PC-9 (cell line): ENCODE measurements at regions not wholly inside any gene's neighbourhood (a gene's known extent, or its start where the extent isn't known, plus 50 kb on each side); places are given as distances from the start of the nearest gene placed in this dataset.

ENCODE experiments used
- BruUV-seq: library from RNA; stranded (reverse); fragments of 400-500 nt; replicated peaks from 2 replicates; lab custom pipeline; 2021; lab: Mats Ljungman, UMichigan
- CTCF ChIA-PET: fragments of 300-600 bp; sonication (Branson Sonifier 250); formaldehyde crosslinking; loops from one replicate; lab custom pipeline; 2022; ENCODE audit warnings: antibody characterized with exemption; lab: Charles Lee
- POLR2A ChIA-PET: fragments of 300-600 bp; sonication (Branson Sonifier 250); formaldehyde crosslinking; loops from one replicate; lab custom pipeline; 2022; ENCODE audit warnings: antibody characterized with exemption; ENCODE audit not compliant: unreplicated experiment; lab: Charles Lee
- DNase-seq, 2 experiments: peaks; one replicate each; pipeline versions ENCODE4 v3.0.0 to v3.0.0-alpha.2; 2015 to 2022; ENCODE audit warnings: mixed read lengths in 1 of 2
- H2AFZ ChIP-seq: fragments of 200-600 bp; sonication (generic); 2 replicates; pipeline ENCODE4 v1.8.1; 2017; ENCODE audit warnings: antibody characterized with exemption
- H3F3A ChIP-seq: fragments of 200-600 bp; sonication (generic); 2 replicates; pipeline ENCODE4 v1.8.1; 2017; ENCODE audit warnings: antibody characterized with exemption, mild to moderate bottlenecking, low read depth; ENCODE audit not compliant: insufficient read depth
- H3K27ac ChIP-seq: fragments of 200-600 bp; sonication (generic); 2 replicates; pipeline ENCODE4 v1.6.1; 2016; ENCODE audit warnings: mixed run types
- H3K27me3 ChIP-seq: fragments of 200-600 bp; sonication (generic); 2 replicates; pipeline ENCODE4 v1.6.1; 2016; ENCODE audit warnings: low read depth, mixed run types; ENCODE audit not compliant: insufficient read depth
- H3K36me3 ChIP-seq: fragments of 200-600 bp; sonication (generic); 2 replicates; pipeline ENCODE4 v1.6.1; 2016; ENCODE audit warnings: low read depth, mixed run types
- H3K4me1 ChIP-seq: fragments of 200-600 bp; sonication (generic); replicated peaks from 2 replicates; pipeline ENCODE4 v1.6.1; 2016; ENCODE audit warnings: mixed run types; ENCODE audit not compliant: insufficient read depth
- H3K4me2 ChIP-seq: fragments of 200-600 bp; sonication (generic); 2 replicates; pipeline ENCODE4 v1.6.1; 2017; ENCODE audit warnings: mixed run types
- H3K4me3 ChIP-seq: fragments of 200-600 bp; sonication (generic); 2 replicates; pipeline ENCODE4 v1.6.1; 2016; ENCODE audit warnings: mixed run types
- H3K79me2 ChIP-seq: fragments of 200-600 bp; sonication (generic); 2 replicates; pipeline ENCODE4 v1.6.1; 2017; ENCODE audit warnings: low read depth, mixed run types
- H3K9me2 ChIP-seq: fragments of 200-600 bp; sonication (generic); 2 replicates; pipeline ENCODE4 v1.8.1; 2017; ENCODE audit warnings: mild to moderate bottlenecking; ENCODE audit not compliant: insufficient read depth
- H3K9me3 ChIP-seq: fragments of 200-600 bp; sonication (generic); 2 replicates; pipeline ENCODE4 v1.8.1; 2016; ENCODE audit warnings: low read depth; ENCODE audit not compliant: insufficient read depth
- H4K20me1 ChIP-seq: fragments of 200-600 bp; sonication (generic); 2 replicates; pipeline ENCODE4 v1.8.1; 2017; ENCODE audit not compliant: insufficient read depth
- CTCF ChIP-seq: fragments of 200-600 bp; sonication (generic); conservative IDR thresholded peaks from 2 replicates; pipeline ENCODE4 v1.6.1; 2017; ENCODE audit warnings: mixed run types, antibody characterized with exemption, mild to moderate bottlenecking, moderate library complexity
- EZH2 ChIP-seq: fragments of 200-600 bp; sonication (generic); IDR thresholded peaks from 2 replicates; pipeline ENCODE4 v1.8.0; 2017; ENCODE audit warnings: antibody characterized with exemption, low read depth
- intact Hi-C: fragments of 100-400 bp; cut with micrococcal nuclease; formaldehyde crosslinking; loops from one replicate; pipeline ENCODE4 v1.10.0; 2022; ENCODE audit not compliant: unreplicated experiment

GRCh38 chr12:24707334-24707733 is 241.6 kb downstream of the BCAT1 start:
- no peak for TF ChIP-seq CTCF
- no peak for DNase-seq
- H3K9me3 ChIP-seq: no peaks in the 10 kb centered on the region
- no peaks in the 10 kb centered on the region for H3K79me2 ChIP-seq
- no peaks in the 10 kb centered on the region for H3F3A ChIP-seq
- H3K4me2 ChIP-seq: no peak overlapping the region
- H3K9me2 ChIP-seq: no peaks in the 10 kb centered on the region
- no peak overlapping the region for H2AFZ ChIP-seq
- CTCF ChIA-PET: no interaction called here
- intact Hi-C loops: no loop called here
- H3K27ac ChIP-seq: no peak overlapping the region
- no peaks in the 10 kb centered on the region for H4K20me1 ChIP-seq
- H3K4me3 ChIP-seq: no peak overlapping the region
- BruUV-seq: no TSS peak
- H3K4me1 ChIP-seq: no peaks in the 10 kb centered on the region
- no peaks in the 10 kb centered on the region for H3K36me3 ChIP-seq
- POLR2A ChIA-PET: no interaction called here
- H3K27me3 ChIP-seq: 0 out of 2 replicates have a peak, but pooled peaks cover 8% of the 10 kb centered on the region

GRCh38 chr12:24705741-24706358 is 243.1 kb downstream of the BCAT1 start:
- Histone ChIP-seq H3K36me3 (no peaks in the 10 kb centered on the region), H3K4me1 (no peaks in the 10 kb centered on the region), H3K4me2 (no peak overlapping the region), H3K79me2 (no peaks in the 10 kb centered on the region), H2AFZ (no peak overlapping the region), H3K27ac (no peak overlapping the region), H3F3A (no peaks in the 10 kb centered on the region), H3K9me2 (no peaks in the 10 kb centered on the region), H3K9me3 (no peaks in the 10 kb centered on the region), H4K20me1 (no peaks in the 10 kb centered on the region), H3K4me3 (no peak overlapping the region), H3K27me3 (0 out of 2 replicates have a peak, but pooled peaks cover 8% of the 10 kb centered on the region)
- no peak for DNase-seq
- ChIA-PET CTCF (no interaction called here), POLR2A (no interaction called here)
- intact Hi-C loops: no loop called here
- BruUV-seq: no TSS peak
- TF ChIP-seq CTCF (no peak), EZH2 (no peak)

- no peaks in the 10 kb centered on the region for H3K4me1 ChIP-seq
- ChIA-PET POLR2A (no interaction called here), CTCF (no interaction called here)
- DNase-seq: no peak
- TF ChIP-seq CTCF (no peak), EZH2 (no peak)
- no peaks in the 10 kb centered on the region for H3K79me2 ChIP-seq
- H3K36me3 ChIP-seq: no peaks in the 10 kb centered on the region
- BruUV-seq: no TSS peak
- H2AFZ ChIP-seq: no peak overlapping the region
- intact Hi-C loops: no loop called here
- H3K9me3 ChIP-seq: no peaks in the 10 kb centered on the region
- H3K9me2 ChIP-seq: no peaks in the 10 kb centered on the region
- no peak overlapping the region for H3K4me2 ChIP-seq
- no peak overlapping the region for H3K4me3 ChIP-seq
- H3K27ac ChIP-seq: no peak overlapping the region
- no peaks in the 10 kb centered on the region for H3F3A ChIP-seq
- H3K27me3 ChIP-seq: 0 out of 2 replicates have a peak, but pooled peaks cover 8% of the 10 kb centered on the region
- no peaks in the 10 kb centered on the region for H4K20me1 ChIP-seq
Observed at GRCh38 chr12:24705216-24705615, 243.7 kb downstream of the BCAT1 start.
